Tibial artery (tissue), 4 donors: ENCODE measurements at regions not wholly inside any gene's neighbourhood (a gene's known extent, or its start where the extent isn't known, plus 50 kb on each side); places are given as distances from the start of the nearest gene placed in this dataset.
A peak's percentile ranks its signal among the peaks of the same experiment; 100 is the strongest.

ENCODE experiments used
- DNase-seq, 2 donors: peaks; one replicate each; pipeline ENCODE4 v3.0.0-alpha.2; 2019
- H3K27ac ChIP-seq, 2 donors: fragments of 200-600 bp; sonication (generic) in 1 of 2; 1 replicate in 1 of 2; 2 replicates in 1 of 2; pipeline ENCODE4 v1.5.1; 2018 to 2019; ENCODE audit warnings: mild to moderate bottlenecking in 1 of 2
- H3K27me3 ChIP-seq, 2 donors: fragments of 200-600 bp; sonication (generic) in 1 of 2; one replicate each; pipeline versions ENCODE4 v1.5.1 to v1.6.0; 2016 to 2019
- H3K36me3 ChIP-seq, 3 donors: fragments of 200-600 bp; sonication (generic) in 2 of 3; one replicate each; pipeline ENCODE4 v1.5.1; 2016 to 2019; ENCODE audit warnings: mild to moderate bottlenecking in 2 of 3
- H3K4me1 ChIP-seq, 4 donors: fragments of 200-600 bp; sonication (generic) in 2 of 4; 1 replicate in 3 of 4; 2 replicates in 1 of 4; pipeline ENCODE4 v1.5.1; 2016 to 2019
- H3K4me3 ChIP-seq, 2 donors: fragments of 200-600 bp; sonication (generic) in 1 of 2; 1 replicate in 1 of 2; 2 replicates in 1 of 2; pipeline ENCODE4 v1.5.1; 2018 to 2019; ENCODE audit warnings: mild to moderate bottlenecking in 2 of 2
- H3K9me3 ChIP-seq, 3 donors: fragments of 200-600 bp; sonication (generic) in 1 of 3; one replicate each; pipeline ENCODE4 v1.5.1; 2016 to 2019
- intact Hi-C: fragments of 100-400 bp; cut with DNase I; formaldehyde crosslinking; loops from one replicate; pipeline ENCODE4 v1.15.0; 2023; ENCODE audit warnings: low total_unique reads
- TF ChIP-seq, protein P1 (sequence below), 2 experiments: fragments of 200-600 bp in 1 of 2; fragments of 450-650 bp in 1 of 2; IDR thresholded peaks; one replicate each; pipeline ENCODE4 v1.5.1; 2017 to 2019; ENCODE audit warnings: antibody characterized with exemption in 2 of 2, mild to moderate bottlenecking in 1 of 2, moderate library complexity in 1 of 2

DNA sequence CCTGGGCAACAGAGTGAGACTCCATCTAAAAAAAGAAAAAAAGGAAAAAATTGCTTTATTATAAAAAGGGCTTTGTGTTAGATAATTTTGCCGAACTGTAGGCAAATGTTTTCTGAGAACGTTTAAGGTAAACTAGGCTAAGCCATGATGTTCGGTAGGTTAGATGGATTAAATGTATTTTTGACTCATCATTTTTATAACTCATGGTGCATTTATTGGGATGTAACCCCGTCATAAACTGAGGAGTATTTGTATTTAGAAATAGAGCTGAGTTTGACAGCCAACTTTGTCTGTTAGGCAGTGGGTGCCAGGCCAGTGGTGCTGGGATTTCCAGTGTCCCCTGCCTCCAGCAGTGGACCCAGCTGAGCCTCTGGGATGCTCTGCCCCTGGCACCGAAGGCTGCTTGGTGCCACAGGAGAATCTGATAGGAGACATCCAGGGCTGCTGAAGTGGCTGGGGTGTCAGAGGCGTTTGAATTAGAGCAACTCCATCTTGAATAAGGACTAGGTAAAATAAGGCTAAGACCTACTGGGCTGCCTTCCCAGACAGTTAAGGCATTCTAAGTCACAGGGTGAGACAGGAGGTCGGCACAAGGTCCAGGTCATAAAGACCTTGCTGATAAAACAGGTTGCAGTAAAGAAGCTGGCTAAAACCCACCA lies 114.9 kb upstream of the EEPD1 start:
- DNase-seq, result no peak
- intact Hi-C loops, result no loop called here
- no peaks in the 10 kb centered on the region for H3K9me3 ChIP-seq
- H3K27me3 ChIP-seq, result no peaks in the 10 kb centered on the region
- peaks cover 0 to 31% (median 20%) of the 10 kb centered on the region in 4 donors for H3K4me1 ChIP-seq
- H3K36me3 ChIP-seq, result no peaks in the 10 kb centered on the region
- no peak overlapping the region for H3K27ac ChIP-seq
- TF ChIP-seq, protein P1, sequence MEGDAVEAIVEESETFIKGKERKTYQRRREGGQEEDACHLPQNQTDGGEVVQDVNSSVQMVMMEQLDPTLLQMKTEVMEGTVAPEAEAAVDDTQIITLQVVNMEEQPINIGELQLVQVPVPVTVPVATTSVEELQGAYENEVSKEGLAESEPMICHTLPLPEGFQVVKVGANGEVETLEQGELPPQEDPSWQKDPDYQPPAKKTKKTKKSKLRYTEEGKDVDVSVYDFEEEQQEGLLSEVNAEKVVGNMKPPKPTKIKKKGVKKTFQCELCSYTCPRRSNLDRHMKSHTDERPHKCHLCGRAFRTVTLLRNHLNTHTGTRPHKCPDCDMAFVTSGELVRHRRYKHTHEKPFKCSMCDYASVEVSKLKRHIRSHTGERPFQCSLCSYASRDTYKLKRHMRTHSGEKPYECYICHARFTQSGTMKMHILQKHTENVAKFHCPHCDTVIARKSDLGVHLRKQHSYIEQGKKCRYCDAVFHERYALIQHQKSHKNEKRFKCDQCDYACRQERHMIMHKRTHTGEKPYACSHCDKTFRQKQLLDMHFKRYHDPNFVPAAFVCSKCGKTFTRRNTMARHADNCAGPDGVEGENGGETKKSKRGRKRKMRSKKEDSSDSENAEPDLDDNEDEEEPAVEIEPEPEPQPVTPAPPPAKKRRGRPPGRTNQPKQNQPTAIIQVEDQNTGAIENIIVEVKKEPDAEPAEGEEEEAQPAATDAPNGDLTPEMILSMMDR (IDR thresholded peaks at IDR 0.05), result no peak
- H3K4me3 ChIP-seq, result no peak overlapping the region

DNA sequence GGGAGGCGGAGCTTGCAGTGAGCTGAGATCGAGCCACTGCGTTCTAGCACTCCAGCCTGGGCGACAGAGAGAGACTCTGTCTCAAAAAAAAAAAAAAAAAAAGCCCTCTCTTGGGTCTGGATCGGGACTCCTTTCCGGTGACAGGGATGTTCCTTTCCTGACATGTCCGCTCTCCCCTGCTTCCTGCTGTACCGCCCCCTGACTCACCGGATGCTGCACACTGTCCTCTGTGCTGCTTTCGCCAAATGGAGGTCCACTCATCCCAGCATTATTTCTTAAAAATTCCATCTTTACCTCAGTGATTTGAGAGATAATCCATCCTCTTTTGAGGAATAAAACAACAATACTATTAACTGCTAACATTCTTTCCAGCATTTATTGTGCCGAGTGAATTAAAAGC lies 113.8 kb upstream of the EEPD1 start:
- TF ChIP-seq, protein P1 (IDR thresholded peaks at IDR 0.05), result no peak

DNA sequence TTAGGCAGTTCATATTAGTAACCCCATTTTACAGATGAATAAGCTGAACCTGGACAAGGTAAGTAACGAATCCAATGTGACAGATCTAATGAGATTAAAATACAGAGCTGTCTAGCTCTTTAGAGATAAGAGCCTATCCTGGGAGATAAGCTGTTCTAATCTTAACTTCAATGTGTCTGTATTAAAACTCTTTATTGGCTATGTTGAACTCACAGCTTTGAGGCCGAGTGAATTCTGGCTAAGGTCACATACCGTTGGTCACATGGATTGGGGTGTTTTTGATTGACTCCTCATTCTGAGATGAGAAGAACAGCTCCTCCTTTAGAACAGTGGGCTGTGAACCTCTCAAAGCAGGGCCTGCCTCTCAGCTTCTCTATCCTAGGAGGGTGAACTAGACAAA lies 113.4 kb upstream of the EEPD1 start:
- no peak overlapping the region for H3K27ac ChIP-seq
- TF ChIP-seq, protein P1 (IDR thresholded peaks at IDR 0.05), result no peak

More for the DNA sequence above, 113.8 kb upstream of the EEPD1 start:
- Histone ChIP-seq H3K9me3 (no peaks in the 10 kb centered on the region), H3K4me3 (no peak overlapping the region), H3K4me1 (peaks cover 0 to 32% (median 20%) of the 10 kb centered on the region in 4 donors), H3K27ac (no peak overlapping the region), H3K27me3 (no peaks in the 10 kb centered on the region), H3K36me3 (no peaks in the 10 kb centered on the region)
- DNase-seq, result no peak
- intact Hi-C loops, result no loop called here

DNA sequence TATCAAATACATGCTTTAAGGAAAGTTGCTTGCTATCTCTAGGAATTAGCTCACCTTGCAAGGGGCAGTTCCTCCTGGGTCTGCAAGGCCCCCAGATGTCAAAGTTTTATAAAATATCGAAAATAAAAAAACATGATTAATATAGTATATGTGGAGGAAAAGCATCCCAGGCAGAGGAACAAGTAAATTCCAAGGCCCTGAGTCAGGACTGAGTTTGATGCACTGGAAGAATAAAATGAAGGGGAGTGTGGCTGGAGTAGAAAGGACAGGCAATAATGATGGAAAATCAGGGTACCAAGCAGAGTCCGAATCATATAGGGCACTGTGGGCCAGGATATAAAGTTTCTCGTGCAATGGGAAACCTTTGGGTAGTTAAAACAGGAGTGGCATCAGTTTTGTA lies 112.4 kb upstream of the EEPD1 start:
- DNase-seq, result no peak
- no peaks in the 10 kb centered on the region for H3K27me3 ChIP-seq
- no peaks in the 10 kb centered on the region for H3K9me3 ChIP-seq
- H3K36me3 ChIP-seq, result no peaks in the 10 kb centered on the region
- intact Hi-C loops, result no loop called here
- TF ChIP-seq, protein P1 (IDR thresholded peaks at IDR 0.05), result no peak
- H3K27ac ChIP-seq, result no peak overlapping the region
- H3K4me3 ChIP-seq, result no peak overlapping the region
- H3K4me1 ChIP-seq, result peaks cover 0 to 37% (median 28%) of the 10 kb centered on the region in 4 donors

More for the DNA sequence above, 113.4 kb upstream of the EEPD1 start:
- Histone ChIP-seq H3K4me1 (peaks cover 0 to 36% (median 23%) of the 10 kb centered on the region in 4 donors), H3K36me3 (no peaks in the 10 kb centered on the region), H3K9me3 (no peaks in the 10 kb centered on the region), H3K27me3 (no peaks in the 10 kb centered on the region), H3K4me3 (no peak overlapping the region)
- no peak for DNase-seq
- intact Hi-C loops, result no loop called here

DNA sequence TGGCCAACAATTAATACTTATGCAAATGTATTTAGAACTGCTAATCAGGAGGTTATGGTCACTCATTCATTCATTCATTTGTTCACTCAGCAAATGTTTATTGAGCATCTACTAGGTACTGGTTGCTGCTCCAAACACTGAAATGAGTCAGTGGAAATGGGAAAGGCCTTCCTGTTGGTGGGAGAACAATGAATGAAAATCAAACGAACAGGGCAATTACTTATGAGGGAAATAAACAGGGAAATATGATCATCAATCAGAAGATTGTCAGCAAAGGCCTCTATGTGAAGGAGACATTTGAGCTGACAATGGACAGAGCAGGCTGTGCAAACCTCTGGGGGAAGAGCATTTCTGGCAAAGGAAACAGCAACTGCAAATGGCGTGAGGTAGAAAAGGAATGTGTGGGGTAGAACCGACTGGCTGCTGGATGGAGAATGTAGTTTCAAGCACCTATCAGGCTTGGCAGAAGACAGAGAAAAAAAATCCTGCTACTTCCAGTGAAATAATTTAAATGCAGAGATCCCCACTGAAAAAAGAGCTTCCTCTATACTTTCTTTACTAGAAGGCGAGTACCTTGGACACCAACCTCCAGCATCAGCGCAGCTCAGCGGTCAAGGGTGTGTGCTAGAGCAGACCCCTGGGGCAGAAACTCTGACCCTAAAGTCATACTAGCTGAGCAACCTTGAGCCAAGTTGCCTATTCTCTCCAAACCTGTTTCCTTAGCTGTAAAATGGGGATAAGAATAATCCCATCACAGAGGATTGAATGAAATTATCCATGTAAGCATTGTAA lies 108.8 kb upstream of the EEPD1 start:
- TF ChIP-seq, protein P1 (IDR thresholded peaks at IDR 0.05), result no peak
- Histone ChIP-seq H3K4me3 (no peak overlapping the region), H3K27me3 (no peaks in the 10 kb centered on the region), H3K4me1 (peaks cover 0 to 52% (median 47%) of the 10 kb centered on the region in 4 donors), H3K9me3 (no peaks in the 10 kb centered on the region), H3K27ac (peak overlapping the region; percentile 63 to 71), H3K36me3 (no peaks in the 10 kb centered on the region)
- no peak for DNase-seq
- intact Hi-C loops, result no loop called here
